IMR-90 (cell line): ENCODE measurements at regions not wholly inside any gene's neighbourhood (a gene's known extent, or its start where the extent isn't known, plus 50 kb on each side); places are given as distances from the start of the nearest gene placed in this dataset.

Experiments
- ATAC-seq: fragments of 200-7000 bp; cut with Tn5 transposase; 2 replicates; pipeline ENCODE4 v1.9.1; 2020; ENCODE audit warnings: low read depth, mild to moderate bottlenecking, moderate library complexity
- BruUV-seq: library from RNA; stranded (reverse); fragments of 400-500 nt; replicated peaks from 2 replicates; lab custom pipeline; 2021; lab: Mats Ljungman, UMichigan
- CTCF ChIA-PET: fragments of 300-600 bp; formaldehyde crosslinking; extraction: SDS; loops from one replicate; lab custom pipeline; 2021; ENCODE audit warnings: antibody characterized with exemption; lab: Yijun Ruan, JAX
- POLR2A ChIA-PET: fragments of 300-600 bp; sonication (Branson Sonifier 250); formaldehyde crosslinking; loops from one replicate; lab custom pipeline; 2022; ENCODE audit warnings: antibody characterized with exemption; ENCODE audit not compliant: unreplicated experiment; lab: Charles Lee
- DNase-seq: peaks from one replicate; pipeline ENCODE4 v3.0.0; 2013
- H2AFZ ChIP-seq: replicated peaks from 2 replicates; pipeline ENCODE3; 2013; ENCODE audit warnings: low read length, mild to moderate bottlenecking; ENCODE audit not compliant: poor library complexity
- H2AK5ac ChIP-seq: 2 replicates; pipeline ENCODE4 v1.6.1; 2013; ENCODE audit warnings: low read depth, low read length, inconsistent platforms
- H2AK9ac ChIP-seq: replicated peaks from 2 replicates; pipeline ENCODE3; 2013; ENCODE audit warnings: mild to moderate bottlenecking, low read depth, low read length, moderate library complexity; ENCODE audit not compliant: poor library complexity
- H2BK120ac ChIP-seq: 2 replicates; pipeline ENCODE4 v1.6.1; 2013; ENCODE audit warnings: low read depth, low read length, inconsistent platforms
- H2BK15ac ChIP-seq: 3 replicates; pipeline ENCODE4 v1.6.1; 2013; ENCODE audit warnings: low read depth, low read length, inconsistent platforms
- H2BK20ac ChIP-seq: 2 replicates; pipeline ENCODE4 v1.6.1; 2013; ENCODE audit warnings: low read depth, mild to moderate bottlenecking, inconsistent platforms, low read length, moderate library complexity
- H2BK5ac ChIP-seq: 2 replicates; pipeline ENCODE4 v1.6.1; 2013; ENCODE audit warnings: mild to moderate bottlenecking, low read depth, low read length, inconsistent platforms; ENCODE audit not compliant: poor library complexity, severe bottlenecking
- H3K14ac ChIP-seq: replicated peaks from 2 replicates; pipeline ENCODE4 v1.6.1; 2013; ENCODE audit warnings: low read depth, low read length, inconsistent platforms
- H3K18ac ChIP-seq: 2 replicates; pipeline ENCODE4 v1.6.1; 2013; ENCODE audit warnings: low read depth, low read length, control low read depth
- H3K23ac ChIP-seq: 2 replicates; pipeline ENCODE4 v1.6.1; 2013; ENCODE audit warnings: low read depth, low read length, inconsistent platforms
- H3K27ac ChIP-seq: 2 replicates; pipeline ENCODE4 v1.5.1; 2013; ENCODE audit warnings: mild to moderate bottlenecking, control low read depth, low read length; ENCODE audit not compliant: insufficient read depth
- H3K27me3 ChIP-seq: 2 replicates; pipeline ENCODE4 v1.6.1; 2013; ENCODE audit warnings: low read length; ENCODE audit not compliant: control insufficient read depth, insufficient read depth
- H3K36me3 ChIP-seq: 2 replicates; pipeline ENCODE4 v1.6.1; 2013; ENCODE audit warnings: low read length, mixed read lengths; ENCODE audit not compliant: control insufficient read depth, insufficient read depth
- H3K4ac ChIP-seq: 2 replicates; pipeline ENCODE4 v1.6.1; 2013; ENCODE audit warnings: low read depth, low read length, inconsistent platforms
- H3K4me1 ChIP-seq: 2 replicates; pipeline ENCODE4 v1.6.1; 2013; ENCODE audit warnings: low read length, mixed read lengths; ENCODE audit not compliant: control insufficient read depth, insufficient read depth
- H3K4me2 ChIP-seq: 2 replicates; pipeline ENCODE4 v1.6.1; 2013; ENCODE audit warnings: low read depth, mild to moderate bottlenecking, control low read depth, low read length, moderate library complexity
- H3K4me3 ChIP-seq: 2 replicates; pipeline ENCODE4 v1.5.1; 2013; ENCODE audit warnings: low read depth, mild to moderate bottlenecking, control low read depth, low read length, moderate library complexity; ENCODE audit not compliant: insufficient read depth
- H3K56ac ChIP-seq: 2 replicates; pipeline ENCODE4 v1.6.1; 2013; ENCODE audit warnings: low read length, inconsistent platforms; ENCODE audit not compliant: insufficient read depth; ENCODE audit errors: extremely low read depth
- H3K79me1 ChIP-seq, 2 experiments: 2 replicates each; pipeline ENCODE4 v1.6.1; 2013; ENCODE audit warnings: low read length in 2 of 2, inconsistent platforms in 1 of 2, low read depth in 1 of 2
- H3K9ac ChIP-seq: 2 replicates; pipeline ENCODE4 v1.6.1; 2013; ENCODE audit warnings: low read depth, low read length, control low read depth
- H3K9me1 ChIP-seq: 2 replicates; pipeline ENCODE4 v1.6.1; 2013; ENCODE audit warnings: low read length, inconsistent platforms; ENCODE audit not compliant: insufficient read depth
- H3K9me3 ChIP-seq: 2 replicates; pipeline ENCODE4 v1.6.1; 2013; ENCODE audit warnings: low read length; ENCODE audit not compliant: control insufficient read depth, insufficient read depth
- H4K20me1 ChIP-seq: 2 replicates; pipeline ENCODE4 v1.6.1; 2013; ENCODE audit warnings: low read length, inconsistent platforms; ENCODE audit not compliant: insufficient read depth
- H4K5ac ChIP-seq: 2 replicates; pipeline ENCODE4 v1.6.1; 2013; ENCODE audit warnings: mild to moderate bottlenecking, low read depth, low read length, control low read depth
- H4K8ac ChIP-seq, 2 experiments: 2 replicates each; pipeline ENCODE4 v1.6.1; 2013; ENCODE audit warnings: low read depth in 2 of 2, low read length in 2 of 2, control low read depth in 1 of 2, inconsistent platforms in 1 of 2
- H4K91ac ChIP-seq: 2 replicates; pipeline ENCODE4 v1.6.1; 2013; ENCODE audit warnings: low read depth, low read length, inconsistent platforms; ENCODE audit not compliant: insufficient read depth
- MAFK ChIP-seq: IDR thresholded peaks from 2 replicates; pipeline ENCODE4 v1.6.1; 2012; ENCODE audit warnings: low read depth, low read length, improper control_type of control experiment
- MXI1 ChIP-seq: IDR thresholded peaks from 2 replicates; pipeline ENCODE4 v1.6.1; 2012; ENCODE audit warnings: low read depth, mild to moderate bottlenecking, low read length, moderate library complexity, borderline replicate concordance
- NFE2L2 ChIP-seq: fragments of 150-350 bp; IDR thresholded peaks from 2 replicates; pipeline ENCODE4 v1.6.1; 2016; ENCODE audit warnings: low read depth, mild to moderate bottlenecking, low read length
- SMC3 ChIP-seq: fragments of 150-350 bp; IDR thresholded peaks from 2 replicates; pipeline ENCODE4 v1.6.1; 2016; ENCODE audit warnings: low read depth, mild to moderate bottlenecking, antibody characterized with exemption, low read length, moderate library complexity
- dilution Hi-C: fragments of 300-500 bp; cut with HindIII; formaldehyde crosslinking; loops from one replicate; pipeline ENCODE4 v1.14.3; 2018; ENCODE audit warnings: low sequenced_read_pairs; ENCODE audit not compliant: unreplicated experiment
- in situ Hi-C: fragments of 300-500 bp; cut with MboI; formaldehyde crosslinking; loops from 3 replicates; pipeline ENCODE4 v1.14.3; 2019; ENCODE audit warnings: low sequenced_read_pairs, inconsistent platforms, mixed read lengths
- intact Hi-C: fragments of 100-400 bp; cut with micrococcal nuclease; formaldehyde crosslinking; loops from 2 replicates; pipeline ENCODE4 v1.10.0; 2022

DNA sequence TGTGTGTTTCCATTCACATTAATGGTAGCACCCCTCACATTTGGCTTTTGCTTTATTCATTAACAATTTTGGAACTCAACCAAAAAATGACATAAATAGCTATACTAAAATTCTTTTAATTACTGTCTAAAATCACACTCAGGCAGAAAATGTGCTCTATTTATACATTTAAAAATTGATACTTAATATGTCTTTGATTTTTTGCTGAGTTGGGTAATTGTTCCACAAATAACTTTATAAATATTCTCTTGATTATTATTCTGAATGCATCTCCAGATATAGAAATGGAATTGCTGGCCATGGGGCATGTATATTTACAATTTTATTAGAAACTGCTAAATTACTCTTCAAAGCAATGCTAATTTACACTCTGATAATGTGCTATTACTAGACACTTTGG lies 658.7 kb upstream of the CHRM3 start:
- Histone ChIP-seq H3K23ac (no peak overlapping the region), H3K9me3 (no peaks in the 10 kb centered on the region), H3K9ac (no peak overlapping the region), H3K27ac (no peak overlapping the region), H2AK9ac (no peak overlapping the region), H2AFZ (no peak overlapping the region), H3K14ac (no peak overlapping the region), H4K20me1 (no peaks in the 10 kb centered on the region), H3K9me1 (no peaks in the 10 kb centered on the region), H2AK5ac (no peak overlapping the region), H3K36me3 (no peaks in the 10 kb centered on the region), H3K4ac (no peak overlapping the region), H4K5ac (no peak overlapping the region), H3K18ac (no peak overlapping the region), H3K79me1 (no peaks in the 10 kb centered on the region), H3K4me2 (no peak overlapping the region), H2BK15ac (no peak overlapping the region), H3K4me3 (no peak overlapping the region), H4K8ac (no peak overlapping the region), H2BK5ac (no peak overlapping the region), H4K91ac (no peak overlapping the region), H2BK120ac (no peak overlapping the region), H2BK20ac (no peak overlapping the region), H3K4me1 (no peaks in the 10 kb centered on the region), H3K27me3 (no peaks in the 10 kb centered on the region), H3K56ac (no peak overlapping the region)
- no peak for TF ChIP-seq SMC3
- TF ChIP-seq MXI1, result no peak
- TF ChIP-seq NFE2L2, result no peak
- TF ChIP-seq MAFK, result 0 out of 2 replicates have a peak, but pooled peaks have one; percentile 12
- DNase-seq (no peak), ATAC-seq (no peak)
- intact Hi-C loops, result no loop called here
- no TSS peak for BruUV-seq
- ChIA-PET CTCF (interaction anchor here (0.5 kb wide), 1 partner anchor 21 kb away, joined by 3 read pairs; no protein-coding TSS in a partner anchor), POLR2A (no interaction called here)
- in situ Hi-C loops, result no loop called here
- dilution Hi-C loops, result no loop called here
